Hematopoietic multipotent progenitor cell treated with erythropoietin and hydrocortisone succinate and interleukin-3 and kit ligand, for 8 days (in vitro differentiated cells): ENCODE measurements at regions not wholly inside any gene's neighbourhood (a gene's known extent, or its start where the extent isn't known, plus 50 kb on each side); places are given as distances from the start of the nearest gene placed in this dataset.
"Not testable (repeated sequence)": the region's sequence is repeated elsewhere in the genome, so short reads cannot be mapped to it uniquely, and the experiment has no call there.

Experiments
- DNase-seq: peaks from one replicate; pipeline ENCODE4 v3.0.0-alpha.2; 2015

- DNase-seq, result no peak
These were observed 121.0 kb upstream of the SULF2 start for GRCh38 chr20:47906348-47906660.

- no peak for DNase-seq
These were observed 120.5 kb upstream of the SULF2 start for GRCh38 chr20:47905628-47906347.

- not testable (repeated sequence) for DNase-seq
These were observed 117.7 kb upstream of the SULF2 start for GRCh38 chr20:47903009-47903408.

GRCh38 chr20:47899313-47899712, 114.0 kb upstream of the SULF2 start:
- not testable (repeated sequence) for DNase-seq

- no peak for DNase-seq
These were observed 112.2 kb upstream of the SULF2 start for GRCh38 chr20:47897461-47897860.

- not testable (repeated sequence) for DNase-seq
These were observed 107.4 kb upstream of the SULF2 start for GRCh38 chr20:47892681-47893080.

- not testable (repeated sequence) for DNase-seq
These were observed 105.4 kb upstream of the SULF2 start for GRCh38 chr20:47890708-47891107.

- not testable (repeated sequence) for DNase-seq
These were observed 104.5 kb upstream of the SULF2 start for GRCh38 chr20:47889751-47890150.

GRCh38 chr20:47888351-47888750, 103.1 kb upstream of the SULF2 start:
- no peak for DNase-seq

GRCh38 chr20:47887477-47888080, 102.3 kb upstream of the SULF2 start:
- DNase-seq, result no peak

- no peak for DNase-seq
These were observed 101.8 kb upstream of the SULF2 start for GRCh38 chr20:47887064-47887463.

GRCh38 chr20:47886454-47887041, 101.3 kb upstream of the SULF2 start:
- DNase-seq, result no peak

- DNase-seq, result no peak
These were observed 100.7 kb upstream of the SULF2 start for GRCh38 chr20:47885909-47886453.

GRCh38 chr20:47883940-47884339, 98.7 kb upstream of the SULF2 start:
- not testable (repeated sequence) for DNase-seq

GRCh38 chr20:47883186-47883585, 97.9 kb upstream of the SULF2 start:
- DNase-seq, result no peak

- DNase-seq, result no peak
These were observed 94.5 kb upstream of the SULF2 start for GRCh38 chr20:47879771-47880170.

- DNase-seq, result no peak
These were observed 93.3 kb upstream of the SULF2 start for GRCh38 chr20:47878601-47879027.

GRCh38 chr20:47876311-47877088, 91.2 kb upstream of the SULF2 start:
- no peak for DNase-seq

GRCh38 chr20:47875297-47876025, 90.2 kb upstream of the SULF2 start:
- no peak for DNase-seq

- no peak for DNase-seq
These were observed 87.1 kb upstream of the SULF2 start for GRCh38 chr20:47872341-47872740.

- DNase-seq, result no peak
These were observed 85.2 kb upstream of the SULF2 start for GRCh38 chr20:47870475-47870874.

- no peak for DNase-seq
These were observed 83.5 kb upstream of the SULF2 start for GRCh38 chr20:47868744-47869143.

GRCh38 chr20:47868236-47868635, 83.0 kb upstream of the SULF2 start:
- DNase-seq, result no peak
